ENCODE measurements at regions not wholly inside any gene's neighbourhood (a gene's known extent, or its start where the extent isn't known, plus 50 kb on each side); places are given as distances from the start of the nearest gene placed in this dataset.

DNA sequence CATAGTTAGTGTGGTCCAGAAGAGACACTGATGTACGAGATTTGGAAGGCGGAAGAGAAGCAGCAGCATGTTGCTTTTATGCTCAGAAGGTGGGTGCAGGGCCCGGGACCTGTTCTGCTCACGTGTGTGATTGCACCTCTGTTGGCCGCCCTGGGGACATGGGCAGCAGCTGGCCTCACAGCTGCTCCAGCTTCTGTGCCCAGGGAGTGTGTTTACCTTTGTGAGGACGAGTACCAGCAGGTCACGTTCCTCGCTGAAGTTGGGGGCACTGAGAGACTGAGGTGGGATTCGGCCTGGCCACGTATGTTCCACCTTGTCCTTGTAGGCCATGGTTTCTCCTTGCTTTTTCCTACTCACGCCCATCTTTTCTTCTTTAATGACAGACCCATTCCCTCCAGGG is 86.3 kb downstream of the PMAIP1 start:
- CTCF ChIA-PET: interaction anchor here (0.6 to 2.3 kb wide), 5 partner anchors 10 to 568 kb away, joined by 3 to 19 read pairs (median 5); no protein-coding TSS in a partner anchor
- POLR2A ChIA-PET: interaction anchor here (2.1 kb wide), 1 partner anchor 86 kb away, joined by 20 read pairs; the partner anchor contains the start of gene PMAIP1

DNA sequence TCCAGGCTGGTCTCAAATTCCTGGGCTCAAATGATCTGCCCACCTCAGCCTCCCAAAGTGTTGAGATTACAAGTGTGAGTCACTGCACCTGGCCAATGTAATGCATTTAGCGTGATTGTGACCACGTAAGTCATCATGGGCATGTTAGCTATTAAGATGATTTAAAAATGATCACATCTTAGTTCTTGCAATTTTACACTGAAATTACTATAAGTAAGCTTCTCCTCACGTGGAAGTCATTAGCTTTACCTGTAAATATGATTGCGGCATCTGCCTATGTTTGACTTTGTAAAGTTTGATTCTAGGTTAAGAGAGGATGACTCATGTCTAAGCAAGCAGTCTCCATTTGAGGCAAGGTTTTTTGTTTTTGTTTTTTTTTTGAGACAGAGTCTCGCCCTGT is 85.5 kb downstream of the PMAIP1 start:
- POLR2A ChIA-PET: interaction anchor here (1.0 to 2.1 kb wide), 2 partner anchors 80 to 85 kb away, joined by 3 to 20 read pairs; partner anchors contain the start of gene PMAIP1
- Histone ChIP-seq H3K27ac (ENCODE audit: extremely low read depth, low read depth, low read length) (no peak overlapping the region), H3K4me1 (ENCODE audit: control insufficient read depth, insufficient read depth, low read length) (peaks cover 4% of the 10 kb centered on the region; the same call in 1 of the 2 replicates), H3K9me3 (ENCODE audit: control insufficient read depth, insufficient read depth, low read depth, low read length) (no peaks in the 10 kb centered on the region), H3K4me3 (ENCODE audit: low read depth, low read length) (no peak overlapping the region), H3K36me3 (ENCODE audit: control insufficient read depth in 2 of 2, insufficient read depth in 1 of 2, low read length in 2 of 2) (no peaks in the 10 kb centered on the region)
- no peak for TF ChIP-seq KLF1 (tag by site-specific recombination; IDR thresholded peaks at IDR 0.05)
- no peak for TF ChIP-seq YY2 (tag by site-specific recombination; IDR thresholded peaks at IDR 0.05)
- no peak for TF ChIP-seq ZNF843 (tag by site-specific recombination; IDR thresholded peaks at IDR 0.05)
- TF ChIP-seq, protein P1, sequence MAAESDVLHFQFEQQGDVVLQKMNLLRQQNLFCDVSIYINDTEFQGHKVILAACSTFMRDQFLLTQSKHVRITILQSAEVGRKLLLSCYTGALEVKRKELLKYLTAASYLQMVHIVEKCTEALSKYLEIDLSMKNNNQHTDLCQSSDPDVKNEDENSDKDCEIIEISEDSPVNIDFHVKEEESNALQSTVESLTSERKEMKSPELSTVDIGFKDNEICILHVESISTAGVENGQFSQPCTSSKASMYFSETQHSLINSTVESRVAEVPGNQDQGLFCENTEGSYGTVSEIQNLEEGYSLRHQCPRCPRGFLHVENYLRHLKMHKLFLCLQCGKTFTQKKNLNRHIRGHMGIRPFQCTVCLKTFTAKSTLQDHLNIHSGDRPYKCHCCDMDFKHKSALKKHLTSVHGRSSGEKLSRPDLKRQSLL (tag by site-specific recombination; IDR thresholded peaks at IDR 0.05): no peak
- TF ChIP-seq ZNF777 (tag by site-specific recombination; IDR thresholded peaks at IDR 0.05; ENCODE audit: borderline replicate concordance): no peak
- TF ChIP-seq, protein P2, sequence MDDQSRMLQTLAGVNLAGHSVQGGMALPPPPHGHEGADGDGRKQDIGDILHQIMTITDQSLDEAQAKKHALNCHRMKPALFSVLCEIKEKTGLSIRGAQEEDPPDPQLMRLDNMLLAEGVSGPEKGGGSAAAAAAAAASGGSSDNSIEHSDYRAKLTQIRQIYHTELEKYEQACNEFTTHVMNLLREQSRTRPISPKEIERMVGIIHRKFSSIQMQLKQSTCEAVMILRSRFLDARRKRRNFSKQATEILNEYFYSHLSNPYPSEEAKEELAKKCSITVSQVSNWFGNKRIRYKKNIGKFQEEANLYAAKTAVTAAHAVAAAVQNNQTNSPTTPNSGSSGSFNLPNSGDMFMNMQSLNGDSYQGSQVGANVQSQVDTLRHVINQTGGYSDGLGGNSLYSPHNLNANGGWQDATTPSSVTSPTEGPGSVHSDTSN (CRISPR knock-in tag; IDR thresholded peaks at IDR 0.05): no peak
- no peak for TF ChIP-seq ZNF211 (tag by site-specific recombination; IDR thresholded peaks at IDR 0.05; ENCODE audit: low read depth)
- CTCF ChIA-PET: interaction anchor here (0.6 to 1.6 kb wide), 5 partner anchors 11 to 1337 kb away, joined by 3 to 11 read pairs (median 3); no protein-coding TSS in a partner anchor

More for the DNA sequence above, 86.3 kb downstream of the PMAIP1 start:
- no peak for TF ChIP-seq ZNF747 (tag by site-specific recombination; IDR thresholded peaks at IDR 0.05)
- no peak overlapping the region for H3K27ac ChIP-seq (ENCODE audit: extremely low read depth, low read depth, low read length)
- H3K36me3 ChIP-seq (ENCODE audit: control insufficient read depth in 2 of 2, insufficient read depth in 1 of 2, low read length in 2 of 2): no peaks in the 10 kb centered on the region
- H3K9me3 ChIP-seq (ENCODE audit: control insufficient read depth, insufficient read depth, low read depth, low read length): no peaks in the 10 kb centered on the region
- no peak overlapping the region for H3K4me3 ChIP-seq (ENCODE audit: low read depth, low read length)
- H3K4me1 ChIP-seq (ENCODE audit: control insufficient read depth, insufficient read depth, low read length): peaks cover 10% of the 10 kb centered on the region

DNA sequence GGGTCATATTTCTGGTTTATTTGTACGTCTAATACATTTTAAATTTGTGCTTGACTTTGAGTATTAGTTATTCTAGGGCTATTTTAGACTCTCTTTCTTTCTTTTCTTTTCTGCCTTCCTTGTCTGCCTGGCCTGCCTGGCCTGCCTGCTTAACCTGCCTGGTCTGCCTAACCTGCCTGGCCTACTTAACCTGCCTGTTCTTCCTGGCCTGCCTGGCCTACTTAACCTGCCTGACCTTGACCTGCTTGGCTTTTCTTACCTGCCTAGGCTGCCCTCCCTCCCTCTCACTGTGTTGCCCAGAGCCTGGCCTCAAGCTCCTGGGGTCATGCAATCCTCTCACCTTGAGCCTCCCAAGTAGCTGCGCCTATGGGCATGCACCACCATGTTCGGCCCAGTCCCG is 83.7 kb downstream of the PMAIP1 start:
- Histone ChIP-seq H3K9me3 (ENCODE audit: control insufficient read depth, insufficient read depth, low read depth, low read length) (no peaks in the 10 kb centered on the region), H3K4me1 (ENCODE audit: control insufficient read depth, insufficient read depth, low read length) (no peaks in the 10 kb centered on the region), H3K27ac (ENCODE audit: extremely low read depth, low read depth, low read length) (no peak overlapping the region), H3K36me3 (ENCODE audit: control insufficient read depth in 2 of 2, insufficient read depth in 1 of 2, low read length in 2 of 2) (no peaks in the 10 kb centered on the region), H3K4me3 (ENCODE audit: low read depth, low read length) (no peak overlapping the region)
- POLR2A ChIA-PET: interaction anchor here (1.0 kb wide), 1 partner anchor 83 kb away, joined by 6 read pairs; the partner anchor contains the start of gene PMAIP1
- CTCF ChIA-PET: interaction anchor here (0.7 kb wide), 1 partner anchor 45 kb away, joined by 4 read pairs; no protein-coding TSS in a partner anchor
- TF ChIP-seq ZBTB17 (tag by site-specific recombination; IDR thresholded peaks at IDR 0.05) (no peak), ZNF169 (tag by site-specific recombination; IDR thresholded peaks at IDR 0.05) (no peak), BCL11B (tag by site-specific recombination; IDR thresholded peaks at IDR 0.05; ENCODE audit: low read depth) (no peak), SALL2 (tag by site-specific recombination; IDR thresholded peaks at IDR 0.05; ENCODE audit: borderline replicate concordance) (no peak), ZNF747 (tag by site-specific recombination; IDR thresholded peaks at IDR 0.05) (no peak), ZNF221 (tag by site-specific recombination; IDR thresholded peaks at IDR 0.05; ENCODE audit: borderline replicate concordance) (no peak), ZNF292 (tag by site-specific recombination; IDR thresholded peaks at IDR 0.05; ENCODE audit: borderline replicate concordance, low read depth) (no peak), ZNF561 (tag by site-specific recombination; IDR thresholded peaks at IDR 0.05; ENCODE audit: borderline replicate concordance) (no peak), ZNF174 (tag by site-specific recombination; IDR thresholded peaks at IDR 0.05) (no peak), ZNF664 (tag by site-specific recombination; IDR thresholded peaks at IDR 0.05) (no peak)
- TF ChIP-seq, protein P3, sequence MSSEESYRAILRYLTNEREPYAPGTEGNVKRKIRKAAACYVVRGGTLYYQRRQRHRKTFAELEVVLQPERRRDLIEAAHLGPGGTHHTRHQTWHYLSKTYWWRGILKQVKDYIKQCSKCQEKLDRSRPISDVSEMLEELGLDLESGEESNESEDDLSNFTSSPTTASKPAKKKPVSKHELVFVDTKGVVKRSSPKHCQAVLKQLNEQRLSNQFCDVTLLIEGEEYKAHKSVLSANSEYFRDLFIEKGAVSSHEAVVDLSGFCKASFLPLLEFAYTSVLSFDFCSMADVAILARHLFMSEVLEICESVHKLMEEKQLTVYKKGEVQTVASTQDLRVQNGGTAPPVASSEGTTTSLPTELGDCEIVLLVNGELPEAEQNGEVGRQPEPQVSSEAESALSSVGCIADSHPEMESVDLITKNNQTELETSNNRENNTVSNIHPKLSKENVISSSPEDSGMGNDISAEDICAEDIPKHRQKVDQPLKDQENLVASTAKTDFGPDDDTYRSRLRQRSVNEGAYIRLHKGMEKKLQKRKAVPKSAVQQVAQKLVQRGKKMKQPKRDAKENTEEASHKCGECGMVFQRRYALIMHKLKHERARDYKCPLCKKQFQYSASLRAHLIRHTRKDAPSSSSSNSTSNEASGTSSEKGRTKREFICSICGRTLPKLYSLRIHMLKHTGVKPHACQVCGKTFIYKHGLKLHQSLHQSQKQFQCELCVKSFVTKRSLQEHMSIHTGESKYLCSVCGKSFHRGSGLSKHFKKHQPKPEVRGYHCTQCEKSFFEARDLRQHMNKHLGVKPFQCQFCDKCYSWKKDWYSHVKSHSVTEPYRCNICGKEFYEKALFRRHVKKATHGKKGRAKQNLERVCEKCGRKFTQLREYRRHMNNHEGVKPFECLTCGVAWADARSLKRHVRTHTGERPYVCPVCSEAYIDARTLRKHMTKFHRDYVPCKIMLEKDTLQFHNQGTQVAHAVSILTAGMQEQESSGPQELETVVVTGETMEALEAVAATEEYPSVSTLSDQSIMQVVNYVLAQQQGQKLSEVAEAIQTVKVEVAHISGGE (tag by site-specific recombination; conservative IDR thresholded peaks at IDR 0.05; ENCODE audit: low read depth): no peak

Measured in HEK293 (cell line).